Subcutaneous abdominal adipose tissue (tissue), 5 donors: ENCODE measurements at regions not wholly inside any gene's neighbourhood (a gene's known extent, or its start where the extent isn't known, plus 50 kb on each side); places are given as distances from the start of the nearest gene placed in this dataset.

Experiments
- H3K27ac ChIP-seq: one replicate; pipeline ENCODE4 v1.7.0; 2013; ENCODE audit warnings: low read depth, mild to moderate bottlenecking, inconsistent platforms, low read length, moderate library complexity
- H3K27me3 ChIP-seq, 5 donors: one replicate each; pipeline ENCODE4 v1.7.0; 2013; ENCODE audit warnings: low read length in 5 of 5, inconsistent platforms in 1 of 5; ENCODE audit not compliant: control insufficient read depth in 5 of 5, insufficient read depth in 4 of 5
- H3K36me3 ChIP-seq, 5 donors: one replicate each; pipeline ENCODE4 v1.7.0; 2013; ENCODE audit warnings: low read length in 5 of 5; ENCODE audit not compliant: control insufficient read depth in 5 of 5, insufficient read depth in 5 of 5
- H3K4me1 ChIP-seq, 5 donors: one replicate each; pipeline ENCODE4 v1.7.0; 2013; ENCODE audit warnings: low read length in 5 of 5, mild to moderate bottlenecking in 3 of 5, moderate library complexity in 1 of 5; ENCODE audit not compliant: control insufficient read depth in 5 of 5, insufficient read depth in 5 of 5
- H3K4me3 ChIP-seq, 5 donors: one replicate each; pipeline ENCODE4 v1.7.0; 2013; ENCODE audit warnings: low read length in 5 of 5, low read depth in 1 of 5
- H3K9ac ChIP-seq, 5 donors: one replicate each; pipeline ENCODE4 v1.7.0; 2013; ENCODE audit warnings: low read length in 5 of 5, mild to moderate bottlenecking in 4 of 5, moderate library complexity in 3 of 5
- H3K9me3 ChIP-seq, 5 donors: one replicate each; pipeline ENCODE4 v1.7.0; 2013; ENCODE audit warnings: low read length in 5 of 5; ENCODE audit not compliant: control insufficient read depth in 5 of 5
- donor health status: healthy.
- donor health status: healthy.
- donor health status: healthy.
- donor health status: healthy.
- donor health status: healthy.

DNA sequence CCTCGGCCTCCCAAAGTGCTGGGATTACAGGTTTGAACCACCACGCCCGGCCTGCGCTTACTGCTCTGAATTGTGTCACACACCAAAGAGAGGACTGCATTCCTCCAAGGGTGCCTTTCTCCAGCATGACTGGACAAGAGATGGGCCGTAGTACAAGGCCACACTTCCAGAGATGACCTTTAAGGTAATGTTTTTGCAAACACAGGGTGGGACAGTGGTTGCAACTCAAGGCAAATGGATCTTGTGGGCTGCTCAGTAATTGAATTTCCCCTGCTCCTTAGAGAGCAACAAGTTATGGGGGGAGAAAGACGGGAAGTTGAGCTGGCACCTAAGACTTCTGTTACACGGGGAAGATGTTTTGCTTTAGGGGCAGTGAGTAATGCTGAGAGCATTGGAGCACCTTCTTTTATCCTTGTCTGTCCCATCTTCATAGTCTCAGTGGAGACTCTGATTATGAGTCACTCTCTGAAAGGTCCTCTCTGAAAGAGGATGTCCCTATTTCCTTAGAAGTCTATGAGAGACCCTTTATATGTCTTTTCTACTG is 66.3 kb downstream of the C11orf91 start:
- H3K27me3 ChIP-seq: no peaks in the 10 kb centered on the region
- H3K4me1 ChIP-seq: peaks cover 0 to 29% (median 17%) of the 10 kb centered on the region in 5 donors
- H3K9me3 ChIP-seq: no peaks in the 10 kb centered on the region
- no peaks in the 10 kb centered on the region for H3K36me3 ChIP-seq
- H3K27ac ChIP-seq: peak overlapping the region; percentile 83
- no peak overlapping the region for H3K4me3 ChIP-seq
- no peak overlapping the region for H3K9ac ChIP-seq

DNA sequence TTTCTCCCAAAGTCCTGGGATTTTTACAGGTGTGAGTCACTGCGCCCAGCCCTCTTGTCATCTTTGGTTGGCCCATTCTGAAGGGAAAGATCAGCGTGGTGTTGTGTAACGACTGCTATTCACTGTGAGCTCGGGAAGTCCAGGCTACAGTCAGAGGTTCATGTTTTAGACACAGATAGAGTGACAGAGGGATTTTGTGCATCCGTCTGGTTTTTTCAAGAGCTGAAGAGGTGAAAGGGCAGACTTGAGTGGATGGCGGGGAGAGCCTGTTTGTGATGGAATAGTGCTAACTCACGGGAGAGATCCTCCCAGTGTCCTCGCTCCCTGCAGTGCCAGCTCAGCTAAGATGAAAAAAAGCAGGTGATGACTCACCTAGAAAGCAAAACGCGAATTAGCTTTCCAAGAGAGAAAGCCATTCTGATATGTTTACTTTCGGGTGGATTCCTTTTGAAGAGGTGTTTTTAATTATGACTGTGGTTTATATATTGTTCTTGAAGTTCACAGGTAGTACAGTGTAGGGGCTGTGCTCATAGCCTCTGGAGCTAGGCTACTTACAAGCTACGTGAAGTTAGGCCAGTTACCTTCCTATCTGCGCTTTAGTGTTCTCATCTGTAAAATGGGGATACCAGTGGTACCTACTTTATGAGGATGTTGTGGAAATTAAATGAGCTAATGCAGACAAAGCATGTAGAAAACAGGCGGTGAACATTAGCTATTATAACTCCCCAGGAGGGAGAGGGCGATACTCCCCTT is 67.2 kb downstream of the C11orf91 start:
- Histone ChIP-seq H3K27ac (no peak overlapping the region), H3K36me3 (no peaks in the 10 kb centered on the region), H3K9ac (no peak overlapping the region), H3K27me3 (no peaks in the 10 kb centered on the region), H3K4me1 (peaks cover 0 to 29% (median 17%) of the 10 kb centered on the region in 5 donors), H3K9me3 (no peaks in the 10 kb centered on the region), H3K4me3 (no peak overlapping the region)

DNA sequence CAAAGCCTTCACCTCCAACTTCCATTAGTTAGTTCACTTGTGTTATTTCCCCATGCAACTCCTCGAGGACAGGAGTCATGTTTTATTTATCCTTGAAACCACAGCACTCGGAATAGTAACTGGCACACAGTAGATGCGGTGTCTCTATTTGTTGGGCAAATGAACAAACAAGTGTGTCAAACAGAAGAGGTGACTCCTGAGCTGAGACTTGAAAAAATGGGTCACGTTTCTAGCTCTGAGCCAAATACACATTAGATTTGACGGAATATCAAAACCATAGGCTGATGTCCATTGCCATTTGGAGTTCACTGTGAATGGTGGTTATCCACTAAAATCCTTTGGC is 68.9 kb downstream of the C11orf91 start:
- Histone ChIP-seq H3K9me3 (no peaks in the 10 kb centered on the region), H3K9ac (no peak overlapping the region), H3K36me3 (no peaks in the 10 kb centered on the region), H3K27me3 (no peaks in the 10 kb centered on the region), H3K4me3 (no peak overlapping the region), H3K4me1 (peaks cover 0 to 24% (median 15%) of the 10 kb centered on the region in 5 donors), H3K27ac (no peak overlapping the region)

DNA sequence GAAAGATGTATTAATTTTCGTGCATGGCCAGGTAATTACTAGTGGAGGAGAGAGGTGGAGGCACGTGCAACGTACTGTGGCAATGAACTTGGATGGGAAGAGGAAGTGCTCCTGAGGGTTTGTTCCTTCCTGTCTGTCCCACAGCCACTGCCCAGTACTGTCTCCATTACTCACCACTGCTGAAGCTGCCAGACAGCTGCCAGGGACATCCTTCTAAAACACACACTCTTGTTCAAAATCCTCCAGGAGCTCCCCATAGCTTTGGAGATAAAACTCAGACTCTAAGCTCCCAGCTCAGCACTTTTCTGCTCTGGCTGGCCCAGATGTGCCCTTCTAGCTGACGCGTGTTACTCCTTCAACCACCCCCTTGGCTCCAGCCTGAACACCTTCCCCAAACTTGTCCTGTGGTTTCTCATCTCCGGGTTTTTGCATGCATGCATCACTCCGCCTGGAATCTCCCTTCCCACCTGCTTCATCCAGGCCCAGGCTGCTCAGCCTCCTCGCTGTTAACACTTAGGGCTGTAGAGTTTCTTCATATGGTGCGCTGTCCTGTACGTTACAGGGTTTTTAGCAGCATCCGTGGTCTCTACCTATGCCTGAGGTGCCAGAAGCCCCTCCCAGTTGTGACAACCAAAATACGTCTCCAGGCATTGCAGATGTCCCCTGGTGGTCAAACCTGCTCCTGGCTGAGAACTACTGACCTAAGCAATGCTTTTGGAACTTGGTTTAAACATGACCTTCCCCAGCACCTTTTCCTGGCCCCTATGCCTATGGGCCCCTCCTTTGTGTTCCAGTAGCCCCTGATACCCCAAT is 69.5 kb downstream of the C11orf91 start:
- no peaks in the 10 kb centered on the region for H3K9me3 ChIP-seq
- H3K4me3 ChIP-seq: no peak overlapping the region
- H3K36me3 ChIP-seq: no peaks in the 10 kb centered on the region
- H3K27ac ChIP-seq: no peak overlapping the region
- H3K4me1 ChIP-seq: peaks cover 0 to 18% (median 13%) of the 10 kb centered on the region in 5 donors
- no peaks in the 10 kb centered on the region for H3K27me3 ChIP-seq
- H3K9ac ChIP-seq: no peak overlapping the region

DNA sequence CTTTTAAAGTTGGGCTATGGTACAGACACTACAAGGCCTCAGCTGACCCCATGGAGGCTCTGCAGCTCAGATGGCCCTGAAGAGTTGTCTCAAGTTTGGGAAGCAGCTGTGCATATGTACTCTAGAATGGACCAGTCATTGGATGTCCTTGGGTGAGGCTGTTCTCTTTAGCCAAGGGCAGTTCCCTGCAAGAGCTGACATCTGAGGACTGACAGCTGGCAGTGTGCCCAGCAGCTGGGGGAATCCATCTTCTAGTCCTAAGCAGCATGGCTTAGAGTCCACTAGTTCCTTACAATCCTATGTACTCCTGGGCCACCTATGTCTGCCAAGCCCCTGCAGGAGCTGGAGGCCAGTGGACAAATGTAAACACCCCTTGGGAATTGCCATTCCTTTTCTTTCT is 76.5 kb downstream of the C11orf91 start:
- Histone ChIP-seq H3K4me3 (no peak overlapping the region), H3K27me3 (no peaks in the 10 kb centered on the region), H3K27ac (no peak overlapping the region), H3K9me3 (no peaks in the 10 kb centered on the region), H3K9ac (no peak overlapping the region), H3K4me1 (no peaks in the 10 kb centered on the region), H3K36me3 (no peaks in the 10 kb centered on the region)

DNA sequence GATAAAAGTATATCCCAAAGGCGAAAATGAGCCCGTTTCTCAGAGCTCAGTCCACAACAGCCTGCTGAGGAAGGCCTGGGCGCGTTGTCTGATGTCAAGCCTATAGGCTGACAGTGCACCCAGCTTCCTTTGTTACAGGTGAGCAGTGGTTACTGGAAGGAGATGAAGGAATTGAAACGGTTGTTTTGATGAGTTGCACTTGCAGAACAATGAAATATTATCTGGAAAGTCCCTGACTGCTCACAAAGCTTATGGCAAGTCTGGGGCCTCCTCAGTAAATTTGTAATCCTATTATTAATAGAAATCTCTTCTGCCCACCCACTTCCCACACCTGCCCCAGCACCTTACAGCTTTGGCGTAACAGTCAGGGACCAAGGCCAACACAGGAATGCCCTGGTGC is 77.8 kb downstream of the C11orf91 start:
- Histone ChIP-seq H3K4me3 (no peak overlapping the region), H3K4me1 (no peaks in the 10 kb centered on the region), H3K27ac (no peak overlapping the region), H3K36me3 (no peaks in the 10 kb centered on the region), H3K9ac (no peak overlapping the region), H3K27me3 (no peaks in the 10 kb centered on the region), H3K9me3 (no peaks in the 10 kb centered on the region)

DNA sequence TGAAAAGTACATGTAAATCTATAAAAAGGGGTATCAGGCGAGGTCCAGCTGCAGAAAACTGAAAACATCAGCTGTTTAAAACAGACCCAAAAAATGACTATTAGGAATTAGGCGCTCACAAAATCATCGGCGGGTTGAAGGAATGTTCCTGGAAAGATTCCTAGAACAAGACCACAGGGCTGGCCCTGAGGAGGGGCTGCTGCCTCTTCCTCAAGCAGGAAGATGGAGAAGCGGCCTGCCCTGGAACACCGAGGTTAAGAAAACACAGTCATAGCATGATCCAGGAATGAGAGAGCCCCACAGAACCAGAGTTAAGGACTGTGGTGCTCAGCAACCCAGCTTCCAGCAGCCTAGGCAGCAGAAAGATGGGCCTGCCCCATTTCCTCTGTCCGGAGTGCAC is 78.4 kb downstream of the C11orf91 start:
- Histone ChIP-seq H3K36me3 (no peaks in the 10 kb centered on the region), H3K9ac (no peak overlapping the region), H3K9me3 (no peaks in the 10 kb centered on the region), H3K4me1 (no peaks in the 10 kb centered on the region), H3K27me3 (no peaks in the 10 kb centered on the region), H3K4me3 (no peak overlapping the region), H3K27ac (no peak overlapping the region)

DNA sequence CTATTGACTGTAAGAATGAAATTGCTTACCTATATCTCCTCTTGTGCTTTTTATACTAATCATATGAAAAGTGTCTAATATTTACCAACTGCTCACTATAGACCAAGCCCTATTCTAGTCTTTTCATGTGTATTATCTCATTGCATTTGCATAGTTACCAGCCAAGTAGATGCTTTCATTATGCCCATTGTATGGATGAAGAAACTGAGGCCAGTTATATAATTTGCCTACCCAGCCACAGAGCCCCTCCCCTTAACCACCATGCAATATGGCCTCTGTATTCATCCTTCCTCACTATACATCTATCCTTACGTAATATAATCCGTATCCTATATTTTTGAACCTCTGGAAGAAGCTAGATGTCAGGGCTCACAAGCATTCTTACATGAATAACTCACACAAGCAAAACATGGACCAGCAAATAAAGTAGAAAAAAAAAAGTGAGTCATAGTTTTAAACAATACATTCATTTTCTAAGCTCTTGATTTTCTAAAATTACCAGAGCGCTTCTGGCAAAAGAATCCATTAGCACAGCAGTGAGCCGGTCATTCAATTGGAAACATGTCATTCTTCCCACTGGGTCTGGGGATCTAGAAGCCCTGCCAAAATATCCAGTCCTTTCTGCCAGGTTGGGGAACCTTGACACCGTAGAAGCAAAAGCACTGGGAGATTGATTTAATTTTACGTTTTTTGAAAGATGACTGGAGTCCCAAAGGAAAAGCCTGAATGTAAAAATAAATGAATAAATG is 80.0 kb downstream of the C11orf91 start:
- H3K9ac ChIP-seq: no peak overlapping the region
- peaks cover 0 to 5% (median 0%) of the 10 kb centered on the region in 5 donors for H3K27me3 ChIP-seq
- H3K36me3 ChIP-seq: no peaks in the 10 kb centered on the region
- no peak overlapping the region for H3K27ac ChIP-seq
- peaks cover 0 to 4% (median 0%) of the 10 kb centered on the region in 5 donors for H3K9me3 ChIP-seq
- H3K4me1 ChIP-seq: no peaks in the 10 kb centered on the region
- no peak overlapping the region for H3K4me3 ChIP-seq

DNA sequence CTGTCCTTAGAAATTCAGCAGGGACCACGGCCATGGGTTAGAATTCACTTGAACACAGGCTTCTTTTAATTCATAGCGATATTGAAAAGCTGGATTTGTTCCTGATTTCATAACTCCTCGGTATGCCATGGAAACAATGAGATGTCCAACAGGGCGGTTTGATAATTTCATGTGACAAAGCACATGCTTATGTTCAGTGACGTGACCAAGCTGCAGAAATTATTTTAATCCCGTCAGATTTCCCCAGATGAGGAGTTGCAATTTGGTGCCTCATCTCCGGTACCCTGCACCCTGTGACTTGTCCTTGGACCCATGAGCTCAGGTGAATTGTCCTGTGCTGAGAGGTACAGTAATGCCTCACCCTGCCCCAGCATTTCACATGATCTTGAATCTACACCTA is 81.7 kb downstream of the C11orf91 start:
- H3K4me1 ChIP-seq: no peaks in the 10 kb centered on the region
- H3K27ac ChIP-seq: no peak overlapping the region
- no peak overlapping the region for H3K9ac ChIP-seq
- peaks cover 0 to 4% (median 0%) of the 10 kb centered on the region in 5 donors for H3K9me3 ChIP-seq
- no peaks in the 10 kb centered on the region for H3K36me3 ChIP-seq
- no peak overlapping the region for H3K4me3 ChIP-seq
- peaks cover 0 to 5% (median 0%) of the 10 kb centered on the region in 5 donors for H3K27me3 ChIP-seq

DNA sequence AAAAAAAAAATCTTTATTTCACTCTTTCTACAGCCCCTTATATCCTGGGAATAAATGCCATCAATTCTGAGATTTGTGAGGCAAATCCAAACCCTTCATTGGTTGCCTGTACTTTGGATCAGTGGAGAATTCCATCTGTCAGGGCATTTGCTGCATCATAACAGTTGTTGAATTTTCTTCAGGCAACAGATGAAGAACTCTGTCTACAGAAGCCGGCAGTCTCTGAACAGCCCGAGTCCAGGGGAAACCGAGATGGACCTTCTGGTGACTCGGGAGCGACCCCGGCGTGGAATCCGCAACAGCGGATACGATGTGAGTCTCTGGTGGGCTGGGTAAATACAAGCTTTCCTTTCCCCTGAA is 82.3 kb downstream of the C11orf91 start:
- Histone ChIP-seq H3K9ac (no peak overlapping the region), H3K27me3 (peaks cover 0 to 5% (median 0%) of the 10 kb centered on the region in 5 donors), H3K4me1 (no peaks in the 10 kb centered on the region), H3K27ac (no peak overlapping the region), H3K36me3 (no peaks in the 10 kb centered on the region), H3K4me3 (no peak overlapping the region), H3K9me3 (peaks cover 0 to 4% (median 0%) of the 10 kb centered on the region in 5 donors)
